Liver (tissue), 7 donors: ENCODE measurements at regions not wholly inside any gene's neighbourhood (a gene's known extent, or its start where the extent isn't known, plus 50 kb on each side); places are given as distances from the start of the nearest gene placed in this dataset.

ENCODE experiments used
- DNase-seq: peaks from one replicate; pipeline ENCODE4 v3.0.0-alpha.2; 2017; ENCODE audit warnings: low spot score
- H3K27ac ChIP-seq, 2 donors: one replicate each; pipeline ENCODE4 v1.7.0; 2013; ENCODE audit warnings: inconsistent platforms in 2 of 2, low read length in 2 of 2, control low read depth in 1 of 2, low read depth in 1 of 2, mild to moderate bottlenecking in 1 of 2
- H3K27me3 ChIP-seq, 4 donors: one replicate each; pipeline versions ENCODE4 v1.6.1 to v1.7.0; 2013; ENCODE audit warnings: low read length in 3 of 4, inconsistent platforms in 1 of 4, mild to moderate bottlenecking in 1 of 4, moderate library complexity in 1 of 4; ENCODE audit not compliant: control insufficient read depth in 4 of 4, insufficient read depth in 4 of 4
- H3K36me3 ChIP-seq, 4 donors: one replicate each; pipeline versions ENCODE4 v1.6.1 to v1.7.0; 2013; ENCODE audit warnings: low read length in 3 of 4, mild to moderate bottlenecking in 3 of 4, low read depth in 1 of 4, moderate library complexity in 1 of 4; ENCODE audit not compliant: control insufficient read depth in 4 of 4, insufficient read depth in 3 of 4
- H3K4me1 ChIP-seq, 4 donors: one replicate each; pipeline versions ENCODE4 v1.6.1 to v1.7.0; 2013; ENCODE audit warnings: low read length in 3 of 4, mild to moderate bottlenecking in 3 of 4, moderate library complexity in 1 of 4; ENCODE audit not compliant: control insufficient read depth in 4 of 4, insufficient read depth in 4 of 4
- H3K4me3 ChIP-seq, 3 donors: one replicate each; pipeline versions ENCODE4 v1.6.1 to v1.7.0; 2013; ENCODE audit warnings: low read length in 3 of 3, control low read depth in 1 of 3, low read depth in 1 of 3, mild to moderate bottlenecking in 1 of 3
- H3K9ac ChIP-seq, 2 donors: one replicate each; pipeline ENCODE4 v1.7.0; 2013; ENCODE audit warnings: low read length in 2 of 2, mild to moderate bottlenecking in 2 of 2, moderate library complexity in 2 of 2, control low read depth in 1 of 2, low read depth in 1 of 2
- H3K9me3 ChIP-seq, 4 donors: one replicate each; pipeline versions ENCODE4 v1.6.1 to v1.7.0; 2013; ENCODE audit warnings: low read length in 3 of 4; ENCODE audit not compliant: control insufficient read depth in 4 of 4
- ATF3 ChIP-seq: IDR thresholded peaks from 2 replicates; pipeline ENCODE4 v1.6.1; 2016; ENCODE audit warnings: antibody characterized with exemption
- EGR1 ChIP-seq, 2 donors: IDR thresholded peaks; 2 replicates each; pipeline ENCODE4 v1.6.1; 2016 to 2018; ENCODE audit warnings: antibody characterized with exemption in 2 of 2, low read depth in 2 of 2
- FOXA1 ChIP-seq: IDR thresholded peaks from 2 replicates; pipeline ENCODE4 v1.6.1; 2016; ENCODE audit warnings: antibody characterized with exemption
- FOXA2 ChIP-seq: IDR thresholded peaks from 2 replicates; pipeline ENCODE4 v1.6.1; 2016; ENCODE audit warnings: antibody characterized with exemption
- GABPA ChIP-seq, 2 donors: IDR thresholded peaks in 1 of 2; conservative IDR thresholded peaks in 1 of 2; 2 replicates each; pipeline ENCODE4 v1.6.1; 2016; ENCODE audit warnings: antibody characterized with exemption in 2 of 2, mild to moderate bottlenecking in 1 of 2, moderate library complexity in 1 of 2
- HNF4A ChIP-seq, 2 donors: conservative IDR thresholded peaks; 2 replicates each; pipeline ENCODE4 v1.6.1; 2016; ENCODE audit warnings: antibody characterized with exemption in 2 of 2, mild to moderate bottlenecking in 2 of 2
- HNF4G ChIP-seq: IDR thresholded peaks from 2 replicates; pipeline ENCODE4 v1.6.1; 2016; ENCODE audit warnings: antibody characterized with exemption
- JUND ChIP-seq, 2 donors: IDR thresholded peaks; 2 replicates each; pipeline ENCODE4 v1.6.1; 2016; ENCODE audit warnings: antibody characterized with exemption in 2 of 2
- NR2F2 ChIP-seq: IDR thresholded peaks from 2 replicates; pipeline ENCODE4 v1.6.1; 2016; ENCODE audit warnings: antibody characterized with exemption
- RAD21 ChIP-seq, 2 donors: IDR thresholded peaks; 2 replicates each; pipeline ENCODE4 v1.6.1; 2016; ENCODE audit warnings: antibody characterized with exemption in 2 of 2, mild to moderate bottlenecking in 2 of 2
- REST ChIP-seq: IDR thresholded peaks from 2 replicates; pipeline ENCODE4 v1.6.1; 2016; ENCODE audit warnings: antibody characterized with exemption, mild to moderate bottlenecking
- RXRA ChIP-seq, 2 donors: IDR thresholded peaks; 2 replicates each; pipeline ENCODE4 v1.6.1; 2017 to 2018; ENCODE audit warnings: antibody characterized with exemption in 2 of 2, mild to moderate bottlenecking in 1 of 2
- SP1 ChIP-seq: IDR thresholded peaks from 2 replicates; pipeline ENCODE4 v1.6.1; 2018; ENCODE audit warnings: antibody characterized with exemption, mild to moderate bottlenecking
- TAF1 ChIP-seq: conservative IDR thresholded peaks from 2 replicates; pipeline ENCODE4 v1.6.1; 2016; ENCODE audit warnings: antibody characterized with exemption, mild to moderate bottlenecking
- YY1 ChIP-seq: IDR thresholded peaks from 2 replicates; pipeline ENCODE4 v1.6.1; 2016; ENCODE audit warnings: antibody characterized with exemption, mild to moderate bottlenecking
- ZBTB33 ChIP-seq: IDR thresholded peaks from 2 replicates; pipeline ENCODE4 v1.6.1; 2016; ENCODE audit warnings: antibody characterized with exemption
- TF ChIP-seq, protein P1 (sequence below): IDR thresholded peaks from 2 replicates; pipeline ENCODE4 v1.6.1; 2016; ENCODE audit warnings: antibody characterized with exemption
- TF ChIP-seq, protein P2 (sequence below): fragments of 150-350 bp; IDR thresholded peaks from 2 replicates; pipeline ENCODE4 v1.5.1; 2017; ENCODE audit warnings: improper control_type of control experiment, low read depth, low read length; ENCODE audit not compliant: missing input control
- donor health status: healthy.
- donor health status: healthy.
- donor health status: healthy.
- donor health status: healthy.

DNA sequence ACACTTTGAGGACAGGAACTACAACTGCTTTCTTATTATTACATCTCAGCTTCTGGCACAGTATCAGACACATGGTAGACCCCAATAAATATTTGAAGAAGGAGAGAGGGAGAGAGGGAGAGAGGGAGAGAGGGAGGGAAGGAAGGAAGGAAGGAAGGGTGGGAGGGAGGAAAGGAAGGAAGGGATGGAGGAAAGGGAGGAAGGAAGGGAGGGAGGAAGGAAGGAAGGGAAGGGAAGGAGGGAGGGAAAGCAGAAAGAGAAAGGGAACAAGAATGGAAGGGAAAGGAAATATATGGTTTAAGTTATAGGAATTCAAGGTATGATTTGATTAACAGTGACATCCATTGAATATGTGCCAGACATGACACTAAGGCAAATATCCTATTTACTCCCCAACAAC, 402.1 kb downstream of the KIF16B start:
- no peak overlapping the region for H3K27ac ChIP-seq
- H3K4me1 ChIP-seq = no peaks in the 10 kb centered on the region
- TF ChIP-seq HNF4A (conservative IDR thresholded peaks at IDR 0.05) (no peak), FOXA1 (no peak), SP1 (no peak), REST (no peak), JUND (IDR thresholded peaks at IDR 0.05) (no peak), GABPA (IDR thresholded peaks at IDR 0.05 in 1 of 2, conservative IDR thresholded peaks at IDR 0.05 in 1 of 2) (no peak), FOXA2 (no peak), YY1 (no peak), RXRA (IDR thresholded peaks at IDR 0.05) (no peak), RAD21 (IDR thresholded peaks at IDR 0.05) (no peak), NR2F2 (no peak), ATF3 (no peak), HNF4G (no peak), EGR1 (IDR thresholded peaks at IDR 0.05; ENCODE audit: low read depth in 2 of 2) (no peak), ZBTB33 (no peak), TAF1 (no peak)
- TF ChIP-seq, protein P1, sequence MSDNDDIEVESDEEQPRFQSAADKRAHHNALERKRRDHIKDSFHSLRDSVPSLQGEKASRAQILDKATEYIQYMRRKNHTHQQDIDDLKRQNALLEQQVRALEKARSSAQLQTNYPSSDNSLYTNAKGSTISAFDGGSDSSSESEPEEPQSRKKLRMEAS = no peak
- TF ChIP-seq, protein P2, sequence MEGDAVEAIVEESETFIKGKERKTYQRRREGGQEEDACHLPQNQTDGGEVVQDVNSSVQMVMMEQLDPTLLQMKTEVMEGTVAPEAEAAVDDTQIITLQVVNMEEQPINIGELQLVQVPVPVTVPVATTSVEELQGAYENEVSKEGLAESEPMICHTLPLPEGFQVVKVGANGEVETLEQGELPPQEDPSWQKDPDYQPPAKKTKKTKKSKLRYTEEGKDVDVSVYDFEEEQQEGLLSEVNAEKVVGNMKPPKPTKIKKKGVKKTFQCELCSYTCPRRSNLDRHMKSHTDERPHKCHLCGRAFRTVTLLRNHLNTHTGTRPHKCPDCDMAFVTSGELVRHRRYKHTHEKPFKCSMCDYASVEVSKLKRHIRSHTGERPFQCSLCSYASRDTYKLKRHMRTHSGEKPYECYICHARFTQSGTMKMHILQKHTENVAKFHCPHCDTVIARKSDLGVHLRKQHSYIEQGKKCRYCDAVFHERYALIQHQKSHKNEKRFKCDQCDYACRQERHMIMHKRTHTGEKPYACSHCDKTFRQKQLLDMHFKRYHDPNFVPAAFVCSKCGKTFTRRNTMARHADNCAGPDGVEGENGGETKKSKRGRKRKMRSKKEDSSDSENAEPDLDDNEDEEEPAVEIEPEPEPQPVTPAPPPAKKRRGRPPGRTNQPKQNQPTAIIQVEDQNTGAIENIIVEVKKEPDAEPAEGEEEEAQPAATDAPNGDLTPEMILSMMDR = no peak
- no peaks in the 10 kb centered on the region for H3K36me3 ChIP-seq
- no peak overlapping the region for H3K4me3 ChIP-seq
- no peak overlapping the region for H3K9ac ChIP-seq
- H3K27me3 ChIP-seq = no peaks in the 10 kb centered on the region
- peaks cover 0 to 2% (median under 1%) of the 10 kb centered on the region in 4 donors for H3K9me3 ChIP-seq
- no peak for DNase-seq
